ENCODE measurements at regions not wholly inside any gene's neighbourhood (a gene's known extent, or its start where the extent isn't known, plus 50 kb on each side); places are given as distances from the start of the nearest gene placed in this dataset.

DNA sequence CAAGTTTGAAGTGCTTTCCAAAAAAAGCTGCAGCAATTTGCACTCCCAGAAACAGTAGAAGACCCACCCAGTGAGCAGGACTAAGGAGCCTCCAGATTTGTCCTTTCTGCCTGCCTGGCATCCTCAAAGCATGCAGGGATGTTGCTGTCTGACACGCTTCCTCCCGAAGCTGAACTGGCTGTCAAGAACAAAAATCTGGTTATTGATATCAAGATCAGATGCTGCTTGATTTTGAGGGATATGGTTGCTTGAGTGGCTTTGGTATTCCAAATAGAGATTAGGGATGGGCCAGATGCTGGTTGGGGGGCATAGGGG is 143.3 kb downstream of the MRPS6 start:
- ATAC-seq (no peak), FAIRE-seq (no peak), DNase-seq (ENCODE audit: low spot score) (no peak)
- Histone ChIP-seq H4K20me1 (ENCODE audit: insufficient read depth, low read length) (no peaks in the 10 kb centered on the region), H3K4me3 (replicated peaks in 1 of 3; ENCODE audit: insufficient read depth in 1 of 3, low read depth in 2 of 3, low read length in 3 of 3) (no peak overlapping the region), H3K9me3 (ENCODE audit: low read length) (peaks cover 11% of the 10 kb centered on the region), H2AFZ (ENCODE audit: low read length) (no peak overlapping the region), H3K27me3 (ENCODE audit: control insufficient read depth in 1 of 2, insufficient read depth in 2 of 2, low read length in 2 of 2) (peaks cover 0 to 12% of the 10 kb centered on the region in 2 experiments; a peak in 2 of 5 replicates), H3K4me2 (ENCODE audit: low read depth, low read length) (no peak overlapping the region), H3K9ac (ENCODE audit: insufficient read depth, low read depth, low read length) (no peak overlapping the region), H3K27ac (ENCODE audit: extremely low read length, insufficient read depth, low read length) (no peak overlapping the region), H3K79me2 (ENCODE audit: insufficient read depth, low read length) (no peaks in the 10 kb centered on the region), H3K36me3 (replicated peaks in 1 of 2; ENCODE audit: control insufficient read depth in 1 of 2, insufficient read depth in 2 of 2, low read length in 2 of 2) (no peaks in the 10 kb centered on the region), H3K4me1 (ENCODE audit: insufficient read depth, low read length) (peaks cover 20% of the 10 kb centered on the region)
- WGBS (ENCODE audit: low lambda C conversion rate), result 75% methylated on average over 1 of the region's 2 CpGs
- ChIA-PET POLR2A (no interaction called here), CTCF (ENCODE audit: low intra/inter-chr PET ratio, low total read pairs) (no interaction called here)
- in situ Hi-C loops (cut with HindIII; ENCODE audit: extremely low pct_ligation_motif_present, low pct_unique_long_range_greater_than_20kb) (no loop called here), intact Hi-C loops (cut with micrococcal nuclease; ENCODE audit: unreplicated experiment) (no loop called here)
- no TSS peak for BruUV-seq (replicated peaks)
- no peak for TF ChIP-seq PCBP2 (optimal IDR thresholded peaks at IDR 0.05; ENCODE audit: low read depth, low read length, poor library complexity, severe bottlenecking)
- no peak for TF ChIP-seq IKZF1 (IDR thresholded peaks at IDR 0.05)
- TF ChIP-seq, protein P1, sequence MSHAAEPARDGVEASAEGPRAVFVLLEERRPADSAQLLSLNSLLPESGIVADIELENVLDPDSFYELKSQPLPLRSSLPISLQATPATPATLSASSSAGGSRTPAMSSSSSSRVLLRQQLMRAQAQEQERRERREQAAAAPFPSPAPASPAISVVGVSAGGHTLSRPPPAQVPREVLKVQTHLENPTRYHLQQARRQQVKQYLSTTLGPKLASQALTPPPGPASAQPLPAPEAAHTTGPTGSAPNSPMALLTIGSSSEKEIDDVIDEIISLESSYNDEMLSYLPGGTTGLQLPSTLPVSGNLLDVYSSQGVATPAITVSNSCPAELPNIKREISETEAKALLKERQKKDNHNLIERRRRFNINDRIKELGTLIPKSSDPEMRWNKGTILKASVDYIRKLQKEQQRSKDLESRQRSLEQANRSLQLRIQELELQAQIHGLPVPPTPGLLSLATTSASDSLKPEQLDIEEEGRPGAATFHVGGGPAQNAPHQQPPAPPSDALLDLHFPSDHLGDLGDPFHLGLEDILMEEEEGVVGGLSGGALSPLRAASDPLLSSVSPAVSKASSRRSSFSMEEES (CRISPR knock-in tag; IDR thresholded peaks at IDR 0.05), result no peak
- TF ChIP-seq TAF15 (IDR thresholded peaks at IDR 0.05; ENCODE audit: low read depth, low read length, poor library complexity, severe bottlenecking), result no peak
- TF ChIP-seq, protein P2, sequence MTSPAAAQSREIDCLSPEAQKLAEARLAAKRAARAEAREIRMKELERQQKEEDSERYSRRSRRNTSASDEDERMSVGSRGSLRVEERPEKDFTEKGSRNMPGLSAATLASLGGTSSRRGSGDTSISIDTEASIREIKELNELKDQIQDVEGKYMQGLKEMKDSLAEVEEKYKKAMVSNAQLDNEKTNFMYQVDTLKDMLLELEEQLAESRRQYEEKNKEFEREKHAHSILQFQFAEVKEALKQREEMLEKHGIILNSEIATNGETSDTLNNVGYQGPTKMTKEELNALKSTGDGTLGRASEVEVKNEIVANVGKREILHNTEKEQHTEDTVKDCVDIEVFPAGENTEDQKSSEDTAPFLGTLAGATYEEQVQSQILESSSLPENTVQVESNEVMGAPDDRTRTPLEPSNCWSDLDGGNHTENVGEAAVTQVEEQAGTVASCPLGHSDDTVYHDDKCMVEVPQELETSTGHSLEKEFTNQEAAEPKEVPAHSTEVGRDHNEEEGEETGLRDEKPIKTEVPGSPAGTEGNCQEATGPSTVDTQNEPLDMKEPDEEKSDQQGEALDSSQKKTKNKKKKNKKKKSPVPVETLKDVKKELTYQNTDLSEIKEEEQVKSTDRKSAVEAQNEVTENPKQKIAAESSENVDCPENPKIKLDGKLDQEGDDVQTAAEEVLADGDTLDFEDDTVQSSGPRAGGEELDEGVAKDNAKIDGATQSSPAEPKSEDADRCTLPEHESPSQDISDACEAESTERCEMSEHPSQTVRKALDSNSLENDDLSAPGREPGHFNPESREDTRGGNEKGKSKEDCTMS (CRISPR knock-in tag; conservative IDR thresholded peaks at IDR 0.05), result no peak
- TF ChIP-seq ZNF841 (CRISPR knock-in tag; IDR thresholded peaks at IDR 0.05; ENCODE audit: borderline replicate concordance), result no peak
- TF ChIP-seq ZBTB1 (CRISPR knock-in tag; IDR thresholded peaks at IDR 0.05; ENCODE audit: borderline replicate concordance), result no peak
- TF ChIP-seq ONECUT2 (CRISPR knock-in tag; IDR thresholded peaks at IDR 0.05), result no peak
- no peak for TF ChIP-seq FOXP1 (IDR thresholded peaks at IDR 0.05)
- TF ChIP-seq FOXP1 (CRISPR knock-in tag; IDR thresholded peaks at IDR 0.05), result no peak
- TF ChIP-seq, protein P3, sequence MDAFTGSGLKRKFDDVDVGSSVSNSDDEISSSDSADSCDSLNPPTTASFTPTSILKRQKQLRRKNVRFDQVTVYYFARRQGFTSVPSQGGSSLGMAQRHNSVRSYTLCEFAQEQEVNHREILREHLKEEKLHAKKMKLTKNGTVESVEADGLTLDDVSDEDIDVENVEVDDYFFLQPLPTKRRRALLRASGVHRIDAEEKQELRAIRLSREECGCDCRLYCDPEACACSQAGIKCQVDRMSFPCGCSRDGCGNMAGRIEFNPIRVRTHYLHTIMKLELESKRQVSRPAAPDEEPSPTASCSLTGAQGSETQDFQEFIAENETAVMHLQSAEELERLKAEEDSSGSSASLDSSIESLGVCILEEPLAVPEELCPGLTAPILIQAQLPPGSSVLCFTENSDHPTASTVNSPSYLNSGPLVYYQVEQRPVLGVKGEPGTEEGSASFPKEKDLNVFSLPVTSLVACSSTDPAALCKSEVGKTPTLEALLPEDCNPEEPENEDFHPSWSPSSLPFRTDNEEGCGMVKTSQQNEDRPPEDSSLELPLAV (CRISPR knock-in tag; conservative IDR thresholded peaks at IDR 0.05; ENCODE audit: low read depth), result no peak
- no peak for TF ChIP-seq ZNF253 (CRISPR knock-in tag; IDR thresholded peaks at IDR 0.05; ENCODE audit: borderline replicate concordance)
- TF ChIP-seq, protein P4, sequence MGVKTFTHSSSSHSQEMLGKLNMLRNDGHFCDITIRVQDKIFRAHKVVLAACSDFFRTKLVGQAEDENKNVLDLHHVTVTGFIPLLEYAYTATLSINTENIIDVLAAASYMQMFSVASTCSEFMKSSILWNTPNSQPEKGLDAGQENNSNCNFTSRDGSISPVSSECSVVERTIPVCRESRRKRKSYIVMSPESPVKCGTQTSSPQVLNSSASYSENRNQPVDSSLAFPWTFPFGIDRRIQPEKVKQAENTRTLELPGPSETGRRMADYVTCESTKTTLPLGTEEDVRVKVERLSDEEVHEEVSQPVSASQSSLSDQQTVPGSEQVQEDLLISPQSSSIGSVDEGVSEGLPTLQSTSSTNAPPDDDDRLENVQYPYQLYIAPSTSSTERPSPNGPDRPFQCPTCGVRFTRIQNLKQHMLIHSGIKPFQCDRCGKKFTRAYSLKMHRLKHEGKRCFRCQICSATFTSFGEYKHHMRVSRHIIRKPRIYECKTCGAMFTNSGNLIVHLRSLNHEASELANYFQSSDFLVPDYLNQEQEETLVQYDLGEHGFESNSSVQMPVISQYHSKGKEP (CRISPR knock-in tag; IDR thresholded peaks at IDR 0.05), result no peak
- no peak for TF ChIP-seq ARNT (IDR thresholded peaks at IDR 0.05)
- no peak for TF ChIP-seq NCOA2 (CRISPR knock-in tag; IDR thresholded peaks at IDR 0.05)
- no peak for TF ChIP-seq SMAD3 (CRISPR knock-in tag; IDR thresholded peaks at IDR 0.05)
- no peak for TF ChIP-seq NFE2 (CRISPR knock-in tag; IDR thresholded peaks at IDR 0.05)

Data from HepG2 (cell line).